B cell (primary cell): ENCODE measurements at regions not wholly inside any gene's neighbourhood (a gene's known extent, or its start where the extent isn't known, plus 50 kb on each side); places are given as distances from the start of the nearest gene placed in this dataset.

Source experiments
- ATAC-seq: fragments of 200-7000 bp; cut with Tn5 transposase; one replicate; pipeline ENCODE4 v1.10.0; 2021; ENCODE audit warnings: low read depth, mild to moderate bottlenecking, moderate number of reproducible peaks, moderate library complexity
- CTCF ChIA-PET: fragments of 350-600 bp; sonication (Branson Sonifier 250); formaldehyde crosslinking; loops from one replicate; lab custom pipeline; 2021; ENCODE audit warnings: antibody characterized with exemption, inconsistent platforms; lab: Charles Lee
- POLR2A ChIA-PET: fragments of 350-600 bp; sonication (Branson Sonifier 250); formaldehyde crosslinking; loops from one replicate; lab custom pipeline; 2021; ENCODE audit warnings: antibody characterized with exemption; lab: Charles Lee
- DNase-seq: peaks from one replicate; pipeline ENCODE4 v3.0.0; 2013
- H2AFZ ChIP-seq: 2 replicates; pipeline ENCODE4 v1.6.1; 2012; ENCODE audit warnings: mild to moderate bottlenecking, low read depth, low read length; ENCODE audit not compliant: insufficient read depth, poor library complexity, severe bottlenecking
- H3K27ac ChIP-seq, 2 donors: 1 replicate in 1 of 2; 2 replicates in 1 of 2; pipeline ENCODE4 v1.5.1; 2012 to 2013; ENCODE audit warnings: low read length in 2 of 2, mild to moderate bottlenecking in 2 of 2, moderate library complexity in 1 of 2
- H3K27me3 ChIP-seq, 4 experiments: fragments of 200-600 bp in 1 of 4; sonication (generic) in 1 of 4; replicated peaks in 1 of 4; 1 replicate in 2 of 4; 2 replicates in 2 of 4; pipeline versions ENCODE4 v1.6.1 to v1.7.0; 2013 to 2016; ENCODE audit warnings: low read length in 3 of 4, mild to moderate bottlenecking in 2 of 4, mixed read lengths in 1 of 4, moderate library complexity in 1 of 4; ENCODE audit not compliant: insufficient read depth in 4 of 4, control insufficient read depth in 3 of 4; ENCODE audit errors: control extremely low read depth in 1 of 4
- H3K36me3 ChIP-seq, 2 experiments: replicated peaks in 1 of 2; 1 replicate in 1 of 2; 2 replicates in 1 of 2; pipeline versions ENCODE4 v1.6.1 to v1.7.1; 2013; ENCODE audit warnings: low read length in 1 of 2; ENCODE audit not compliant: insufficient read depth in 2 of 2, control insufficient read depth in 1 of 2; ENCODE audit errors: control extremely low read depth in 1 of 2, extremely low read depth in 1 of 2
- H3K4me1 ChIP-seq, 2 donors: fragments of 200-600 bp in 1 of 2; sonication (generic) in 1 of 2; 1 replicate in 1 of 2; 2 replicates in 1 of 2; pipeline versions ENCODE4 v1.5.1 to v1.6.1; 2013 to 2017; ENCODE audit warnings: low read length in 2 of 2; ENCODE audit not compliant: control insufficient read depth in 2 of 2, insufficient read depth in 2 of 2
- H3K4me2 ChIP-seq: replicated peaks from 2 replicates; pipeline ENCODE3; 2012; ENCODE audit warnings: mild to moderate bottlenecking, low read depth, low read length; ENCODE audit not compliant: poor library complexity, severe bottlenecking
- H3K4me3 ChIP-seq, 5 experiments: fragments of 200-600 bp in 1 of 5; sonication (generic) in 1 of 5; 1 replicate in 3 of 5; 2 replicates in 2 of 5; pipeline versions ENCODE4 v1.5.1 to v1.7.0; 2011 to 2016; ENCODE audit warnings: low read length in 4 of 5, mild to moderate bottlenecking in 4 of 5, low read depth in 2 of 5, control low read depth in 1 of 5, moderate library complexity in 1 of 5; ENCODE audit not compliant: insufficient read depth in 1 of 5; ENCODE audit errors: control extremely low read depth in 1 of 5, extremely low read depth in 1 of 5
- H3K79me2 ChIP-seq: fragments of 200-600 bp; sonication (generic); one replicate; pipeline ENCODE4 v1.6.0; 2016; ENCODE audit warnings: low read length; ENCODE audit not compliant: control insufficient read depth, insufficient read depth
- H3K9ac ChIP-seq: fragments of 200-600 bp; sonication (generic); 2 replicates; pipeline ENCODE4 v1.6.1; 2017; ENCODE audit warnings: mild to moderate bottlenecking, low read length, moderate library complexity
- H3K9me3 ChIP-seq, 3 donors: one replicate each; pipeline versions ENCODE4 v1.6.1 to v1.7.1; 2013; ENCODE audit warnings: low read length in 2 of 3; ENCODE audit not compliant: control insufficient read depth in 2 of 3, insufficient read depth in 1 of 3; ENCODE audit errors: control extremely low read depth in 1 of 3
- H4K20me1 ChIP-seq: 2 replicates; pipeline ENCODE4 v1.6.0; 2012; ENCODE audit warnings: mild to moderate bottlenecking, low read length; ENCODE audit not compliant: insufficient read depth, control insufficient read depth, poor library complexity, severe bottlenecking
- H3K27ac Mint-ChIP-seq: one replicate; pipeline ENCODE4 v1.8.0; 2021; ENCODE audit warnings: mixed read lengths
- H3K27me3 Mint-ChIP-seq: one replicate; pipeline ENCODE4 v1.8.0; 2021; ENCODE audit warnings: mixed read lengths
- H3K4me1 Mint-ChIP-seq: one replicate; pipeline ENCODE4 v1.8.0; 2021; ENCODE audit warnings: mixed read lengths
- H3K4me3 Mint-ChIP-seq: one replicate; pipeline ENCODE4 v1.8.0; 2021; ENCODE audit warnings: mixed read lengths
- H3K9me3 Mint-ChIP-seq: one replicate; pipeline ENCODE4 v1.8.0; 2022; ENCODE audit warnings: mixed read lengths; ENCODE audit not compliant: insufficient read depth
- EZH2 ChIP-seq: IDR thresholded peaks from 2 replicates; pipeline ENCODE4 v1.6.1; 2012; ENCODE audit warnings: borderline replicate concordance, low read depth, mild to moderate bottlenecking, moderate library complexity, low read length; ENCODE audit not compliant: insufficient read depth, poor library complexity, severe bottlenecking
- WGBS: methylation state at CpG from one replicate; pipeline ENCODE4 v1.1.5; 2013; ENCODE audit warnings: missing lambda C conversion rate; ENCODE audit not compliant: insufficient coverage; 5-methylcytosine and 5-hydroxymethylcytosine counted together
- intact Hi-C: fragments of 100-400 bp; cut with micrococcal nuclease; formaldehyde crosslinking; loops from one replicate; pipeline ENCODE4 v1.10.0; 2022
- TF ChIP-seq, protein P1 (sequence below): fragments of 200-600 bp; IDR thresholded peaks from one replicate; pipeline ENCODE4 v1.8.0; 2022; ENCODE audit warnings: antibody characterized with exemption, mild to moderate bottlenecking

DNA sequence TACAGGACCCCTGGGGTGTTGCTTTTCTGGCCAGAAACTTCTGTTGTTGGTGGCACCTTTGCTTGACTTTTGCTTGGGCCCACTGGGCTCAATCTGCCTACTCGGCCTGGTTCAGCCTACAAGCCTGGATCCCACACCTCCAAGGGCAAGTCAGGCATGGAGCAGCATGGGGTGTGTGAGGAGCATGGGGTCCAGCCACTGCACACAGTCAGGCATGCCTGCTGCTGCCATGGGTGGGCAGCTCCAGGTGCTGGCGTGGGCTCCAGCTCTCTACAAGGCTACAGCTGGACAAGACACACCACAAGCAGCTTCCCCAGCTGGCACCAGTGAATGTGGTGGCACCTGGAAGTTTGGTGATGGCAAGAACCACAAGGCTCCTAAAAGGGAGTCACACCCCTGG lies 1683.1 kb upstream of the ADGRL3 start:
- H3K27ac ChIP-seq: no peak overlapping the region
- H4K20me1 ChIP-seq: no peaks in the 10 kb centered on the region
- Mint-ChIP-seq H3K9me3 (no peaks in the 10 kb centered on the region), H3K27ac (no peak overlapping the region), H3K4me3 (no peak overlapping the region), H3K27me3 (no peaks in the 10 kb centered on the region), H3K4me1 (no peaks in the 10 kb centered on the region)
- H3K36me3 ChIP-seq: no peaks in the 10 kb centered on the region
- POLR2A ChIA-PET: no interaction called here
- no peak overlapping the region for H3K9ac ChIP-seq
- no peak overlapping the region for H3K4me3 ChIP-seq
- no peak overlapping the region for H3K4me2 ChIP-seq
- intact Hi-C loops: no loop called here
- H3K9me3 ChIP-seq: peaks cover 0 to 5% (median 0%) of the 10 kb centered on the region in 3 donors
- no peaks in the 10 kb centered on the region for H3K4me1 ChIP-seq
- no peak overlapping the region for H2AFZ ChIP-seq
- no peak for DNase-seq
- TF ChIP-seq, protein P1, sequence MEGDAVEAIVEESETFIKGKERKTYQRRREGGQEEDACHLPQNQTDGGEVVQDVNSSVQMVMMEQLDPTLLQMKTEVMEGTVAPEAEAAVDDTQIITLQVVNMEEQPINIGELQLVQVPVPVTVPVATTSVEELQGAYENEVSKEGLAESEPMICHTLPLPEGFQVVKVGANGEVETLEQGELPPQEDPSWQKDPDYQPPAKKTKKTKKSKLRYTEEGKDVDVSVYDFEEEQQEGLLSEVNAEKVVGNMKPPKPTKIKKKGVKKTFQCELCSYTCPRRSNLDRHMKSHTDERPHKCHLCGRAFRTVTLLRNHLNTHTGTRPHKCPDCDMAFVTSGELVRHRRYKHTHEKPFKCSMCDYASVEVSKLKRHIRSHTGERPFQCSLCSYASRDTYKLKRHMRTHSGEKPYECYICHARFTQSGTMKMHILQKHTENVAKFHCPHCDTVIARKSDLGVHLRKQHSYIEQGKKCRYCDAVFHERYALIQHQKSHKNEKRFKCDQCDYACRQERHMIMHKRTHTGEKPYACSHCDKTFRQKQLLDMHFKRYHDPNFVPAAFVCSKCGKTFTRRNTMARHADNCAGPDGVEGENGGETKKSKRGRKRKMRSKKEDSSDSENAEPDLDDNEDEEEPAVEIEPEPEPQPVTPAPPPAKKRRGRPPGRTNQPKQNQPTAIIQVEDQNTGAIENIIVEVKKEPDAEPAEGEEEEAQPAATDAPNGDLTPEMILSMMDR: no peak
- TF ChIP-seq EZH2: no peak
- H3K27me3 ChIP-seq: no peaks in the 10 kb centered on the region
- ATAC-seq: no peak
- CTCF ChIA-PET: no interaction called here
- H3K79me2 ChIP-seq: no peaks in the 10 kb centered on the region
- 82% methylated on average over 2 of the region's 2 CpGs for WGBS

DNA sequence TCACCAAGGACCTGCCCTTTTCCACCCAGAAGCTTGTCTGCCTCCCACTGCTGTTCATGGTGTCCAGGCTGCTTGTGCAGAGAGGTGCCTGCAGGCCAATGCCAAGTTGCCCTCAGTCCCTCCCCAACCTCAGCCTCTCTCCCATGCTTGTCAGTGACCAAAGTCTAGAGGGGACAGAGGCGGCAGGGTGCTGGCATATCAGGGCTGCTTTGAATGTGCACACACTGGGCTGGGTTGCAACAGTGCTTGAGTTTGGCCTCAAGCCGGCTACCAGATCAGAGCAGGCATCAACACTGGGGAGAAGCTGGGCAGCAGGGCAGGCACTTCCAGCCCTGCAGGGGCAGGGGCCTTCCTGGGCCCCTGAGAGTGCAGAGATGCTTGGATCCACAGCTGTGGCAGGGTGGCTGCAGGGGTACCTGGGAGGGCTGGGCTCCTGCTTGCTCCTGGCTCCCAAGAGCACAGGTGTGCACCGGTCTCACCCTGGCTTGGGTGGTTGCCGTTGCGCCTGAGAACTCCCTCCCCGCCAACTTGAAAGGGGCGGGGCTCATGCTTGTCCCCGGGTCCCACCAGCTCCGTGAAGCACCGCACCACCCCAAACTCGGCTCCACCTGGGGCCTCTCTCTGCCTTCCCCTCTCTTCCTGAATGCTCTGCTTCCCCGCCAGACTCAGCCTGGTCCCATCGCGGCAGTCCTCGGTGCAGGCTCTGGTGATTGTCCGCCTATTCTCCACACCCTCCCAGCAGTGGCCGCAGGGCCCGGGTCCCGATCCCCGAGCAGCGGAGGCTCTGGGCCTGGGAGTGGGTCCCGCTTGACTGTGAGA lies 1681.9 kb upstream of the ADGRL3 start:
- Histone ChIP-seq H3K36me3 (no peaks in the 10 kb centered on the region), H3K9ac (no peak overlapping the region), H3K27me3 (no peaks in the 10 kb centered on the region), H3K9me3 (peaks cover 0 to 5% (median 0%) of the 10 kb centered on the region in 3 donors), H3K4me2 (no peak overlapping the region), H3K79me2 (no peaks in the 10 kb centered on the region), H3K4me3 (no peak overlapping the region), H3K27ac (no peak overlapping the region), H2AFZ (no peak overlapping the region), H4K20me1 (no peaks in the 10 kb centered on the region), H3K4me1 (no peaks in the 10 kb centered on the region)
- intact Hi-C loops: no loop called here
- POLR2A ChIA-PET: no interaction called here
- Mint-ChIP-seq H3K4me3 (no peak overlapping the region), H3K9me3 (no peaks in the 10 kb centered on the region), H3K27me3 (no peaks in the 10 kb centered on the region), H3K4me1 (no peaks in the 10 kb centered on the region), H3K27ac (no peak overlapping the region)
- ATAC-seq (no peak), DNase-seq (no peak)
- CTCF ChIA-PET: no interaction called here
- 97% methylated on average over 20 of the region's 22 CpGs for WGBS
- TF ChIP-seq, protein P1: no peak
- TF ChIP-seq EZH2: no peak
